ENCODE measurements at regions not wholly inside any gene's neighbourhood (a gene's known extent, or its start where the extent isn't known, plus 50 kb on each side); places are given as distances from the start of the nearest gene placed in this dataset.
A peak's percentile ranks its signal among the peaks of the same experiment; 100 is the strongest.
"Not testable (repeated sequence)": the region's sequence is repeated elsewhere in the genome, so short reads cannot be mapped to it uniquely, and the experiment has no call there.

GRCh38 chr6:71360556-71361335, 72.1 kb downstream of the OGFRL1 start:
- H4K20me1 ChIP-seq (ENCODE audit: insufficient read depth, low read length); POLR2A ChIA-PET; DNase-seq (ENCODE audit: low spot score); H3K4me2 ChIP-seq (ENCODE audit: low read length); H3K9me2 ChIP-seq (ENCODE audit: insufficient read depth, low read length); BruUV-seq (replicated peaks); CTCF ChIA-PET (ENCODE audit: unreplicated experiment); H3K9me3 ChIP-seq (ENCODE audit: low read length); H2AFZ ChIP-seq (ENCODE audit: low read length); H3K79me2 ChIP-seq (ENCODE audit: insufficient read depth, low read depth, low read length); intact Hi-C loops (cut with micrococcal nuclease; ENCODE audit: unreplicated experiment); H3K4me1 ChIP-seq (ENCODE audit: insufficient read depth, low read length, poor library complexity, severe bottlenecking); H3K4me3 ChIP-seq (ENCODE audit: low read depth, low read length, poor library complexity, severe bottlenecking); H3K27ac ChIP-seq (ENCODE audit: low read depth, low read length, poor library complexity, severe bottlenecking); H3K36me3 ChIP-seq (ENCODE audit: insufficient read depth, low read length): not testable (repeated sequence)
- TF ChIP-seq CTCF (conservative IDR thresholded peaks at IDR 0.05; ENCODE audit: low read length), result 0 out of 2 replicates have a peak, but pooled peaks have one; percentile 16

- Histone ChIP-seq H3K9me3 (ENCODE audit: low read length) (no peaks in the 10 kb centered on the region), H3K27ac (ENCODE audit: low read depth, low read length, poor library complexity, severe bottlenecking) (no peak overlapping the region), H3K9me2 (ENCODE audit: insufficient read depth, low read length) (no peaks in the 10 kb centered on the region), H3K36me3 (ENCODE audit: insufficient read depth, low read length) (no peaks in the 10 kb centered on the region), H3K79me2 (ENCODE audit: insufficient read depth, low read depth, low read length) (no peaks in the 10 kb centered on the region), H4K20me1 (ENCODE audit: insufficient read depth, low read length) (no peaks in the 10 kb centered on the region), H3K4me3 (ENCODE audit: low read depth, low read length, poor library complexity, severe bottlenecking) (no peak overlapping the region), H3K4me2 (ENCODE audit: low read length) (no peak overlapping the region), H2AFZ (ENCODE audit: low read length) (no peak overlapping the region), H3K4me1 (ENCODE audit: insufficient read depth, low read length, poor library complexity, severe bottlenecking) (peaks cover 28% of the 10 kb centered on the region)
- CTCF ChIA-PET (ENCODE audit: unreplicated experiment), result no interaction called here
- POLR2A ChIA-PET, result interaction anchor here (0.6 to 1.5 kb wide), 6 partner anchors 10 to 507 kb away, joined by 3 to 4 read pairs (median 3); no protein-coding TSS in a partner anchor
- BruUV-seq (replicated peaks), result no TSS peak
- intact Hi-C loops (cut with micrococcal nuclease; ENCODE audit: unreplicated experiment), result loop anchor here (5.0 kb wide), 1 partner anchor 78 kb away; the partner anchor contains the start of gene OGFRL1
- TF ChIP-seq EZH2phosphoT487 (IDR thresholded peaks at IDR 0.05; ENCODE audit: borderline replicate concordance, low read depth, low read length) (no peak), CTCF (conservative IDR thresholded peaks at IDR 0.05; ENCODE audit: low read length) (no peak)
- DNase-seq (ENCODE audit: low spot score), result no peak
Observed at GRCh38 chr6:71364889-71365542, 76.4 kb downstream of the OGFRL1 start.

- Histone ChIP-seq H4K20me1 (ENCODE audit: insufficient read depth, low read length) (no peaks in the 10 kb centered on the region), H3K4me2 (ENCODE audit: low read length) (no peak overlapping the region), H3K4me1 (ENCODE audit: insufficient read depth, low read length, poor library complexity, severe bottlenecking) (peaks cover 28% of the 10 kb centered on the region), H3K79me2 (ENCODE audit: insufficient read depth, low read depth, low read length) (no peaks in the 10 kb centered on the region), H3K9me2 (ENCODE audit: insufficient read depth, low read length) (no peaks in the 10 kb centered on the region), H3K27ac (ENCODE audit: low read depth, low read length, poor library complexity, severe bottlenecking) (no peak overlapping the region), H3K9me3 (ENCODE audit: low read length) (no peaks in the 10 kb centered on the region), H2AFZ (ENCODE audit: low read length) (no peak overlapping the region), H3K36me3 (ENCODE audit: insufficient read depth, low read length) (no peaks in the 10 kb centered on the region), H3K4me3 (ENCODE audit: low read depth, low read length, poor library complexity, severe bottlenecking) (no peak overlapping the region)
- intact Hi-C loops (cut with micrococcal nuclease; ENCODE audit: unreplicated experiment), result loop anchor here (5.0 kb wide), 1 partner anchor 80 kb away; the partner anchor contains the start of gene OGFRL1
- ChIA-PET CTCF (ENCODE audit: unreplicated experiment) (no interaction called here), POLR2A (interaction anchor here (0.7 to 1.6 kb wide), 2 partner anchors 79 to 141 kb away, joined by 3 to 4 read pairs; partner anchors contain the start of gene OGFRL1)
- no peak for DNase-seq (ENCODE audit: low spot score)
- no peak for TF ChIP-seq CTCF (conservative IDR thresholded peaks at IDR 0.05; ENCODE audit: low read length)
- no peak for TF ChIP-seq EZH2phosphoT487 (IDR thresholded peaks at IDR 0.05; ENCODE audit: borderline replicate concordance, low read depth, low read length)
- no TSS peak for BruUV-seq (replicated peaks)
Observed at GRCh38 chr6:71367756-71368155, 79.1 kb downstream of the OGFRL1 start.
